ENCODE measurements at regions not wholly inside any gene's neighbourhood (a gene's known extent, or its start where the extent isn't known, plus 50 kb on each side); places are given as distances from the start of the nearest gene placed in this dataset.

DNA sequence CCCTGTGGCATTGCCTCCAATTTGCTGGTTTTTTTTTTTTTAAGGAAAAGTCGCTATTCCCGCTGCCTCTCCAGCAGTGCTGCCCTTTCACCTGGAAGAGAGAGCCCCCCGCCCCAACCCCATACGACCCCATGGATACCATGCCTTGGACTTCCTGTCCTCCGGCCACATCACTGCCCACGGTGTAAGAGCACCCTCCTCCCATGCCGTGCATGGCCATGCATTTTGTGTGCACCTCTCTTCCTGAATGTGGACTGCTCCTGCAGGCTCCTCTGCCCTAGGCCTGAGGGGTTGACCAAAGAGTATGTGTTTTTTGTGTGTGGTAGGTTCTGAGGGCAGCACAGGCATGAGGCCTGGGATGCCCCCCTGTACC, 65.6 kb upstream of the SPON1 start:
- DNase-seq (ENCODE audit: low spot score in 2 of 2, unreplicated experiment in 2 of 2) = no peak
- Mint-ChIP-seq H3K9me3 (no peaks in the 10 kb centered on the region), H3K36me3 (no peaks in the 10 kb centered on the region), H3K27me3 (ENCODE audit: low read depth) (peaks cover 2% of the 10 kb centered on the region), H3K27ac (no peak overlapping the region), H3K4me1 (peaks cover 7% of the 10 kb centered on the region), H3K4me3 (no peak overlapping the region)
- TF ChIP-seq, protein P1, sequence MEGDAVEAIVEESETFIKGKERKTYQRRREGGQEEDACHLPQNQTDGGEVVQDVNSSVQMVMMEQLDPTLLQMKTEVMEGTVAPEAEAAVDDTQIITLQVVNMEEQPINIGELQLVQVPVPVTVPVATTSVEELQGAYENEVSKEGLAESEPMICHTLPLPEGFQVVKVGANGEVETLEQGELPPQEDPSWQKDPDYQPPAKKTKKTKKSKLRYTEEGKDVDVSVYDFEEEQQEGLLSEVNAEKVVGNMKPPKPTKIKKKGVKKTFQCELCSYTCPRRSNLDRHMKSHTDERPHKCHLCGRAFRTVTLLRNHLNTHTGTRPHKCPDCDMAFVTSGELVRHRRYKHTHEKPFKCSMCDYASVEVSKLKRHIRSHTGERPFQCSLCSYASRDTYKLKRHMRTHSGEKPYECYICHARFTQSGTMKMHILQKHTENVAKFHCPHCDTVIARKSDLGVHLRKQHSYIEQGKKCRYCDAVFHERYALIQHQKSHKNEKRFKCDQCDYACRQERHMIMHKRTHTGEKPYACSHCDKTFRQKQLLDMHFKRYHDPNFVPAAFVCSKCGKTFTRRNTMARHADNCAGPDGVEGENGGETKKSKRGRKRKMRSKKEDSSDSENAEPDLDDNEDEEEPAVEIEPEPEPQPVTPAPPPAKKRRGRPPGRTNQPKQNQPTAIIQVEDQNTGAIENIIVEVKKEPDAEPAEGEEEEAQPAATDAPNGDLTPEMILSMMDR (IDR thresholded peaks at IDR 0.05; ENCODE audit: unreplicated experiment) = no peak

DNA sequence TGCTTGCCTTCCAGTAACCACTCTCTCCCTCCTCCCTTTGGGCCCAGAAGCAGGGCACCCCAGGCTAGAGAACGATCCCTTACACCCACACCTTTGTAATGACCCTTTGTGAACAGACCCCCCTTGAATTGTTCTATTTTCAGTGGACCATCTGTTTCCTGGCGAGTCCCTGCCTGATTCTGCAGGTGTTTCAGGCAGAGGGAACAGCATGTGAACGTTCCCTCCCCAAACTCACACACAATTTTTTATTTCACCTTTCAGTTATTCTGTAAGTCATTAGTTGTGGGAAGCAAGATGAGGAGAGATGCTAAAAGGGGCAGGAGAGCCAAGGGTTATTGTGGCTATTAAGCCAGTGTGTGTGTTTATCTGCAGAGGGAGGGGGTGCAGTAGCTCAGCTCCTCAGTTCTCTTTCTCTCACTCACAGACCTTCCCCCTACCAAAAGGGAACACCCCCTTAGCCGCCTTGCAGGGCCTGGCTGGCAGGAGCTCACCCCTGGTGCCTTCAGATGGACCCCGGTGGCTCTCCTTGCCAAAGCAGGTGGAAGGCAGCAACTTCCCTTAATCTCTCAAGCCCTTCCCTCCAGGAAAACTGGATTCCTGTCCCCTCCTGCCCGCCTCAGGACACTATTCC, 64.8 kb upstream of the SPON1 start:
- H3K36me3 Mint-ChIP-seq = no peaks in the 10 kb centered on the region
- peaks cover 8% of the 10 kb centered on the region for H3K4me1 Mint-ChIP-seq
- DNase-seq (ENCODE audit: low spot score in 2 of 2, unreplicated experiment in 2 of 2) = no peak
- no peak overlapping the region for H3K27ac Mint-ChIP-seq
- H3K4me3 Mint-ChIP-seq = no peak overlapping the region
- no peaks in the 10 kb centered on the region for H3K9me3 Mint-ChIP-seq
- TF ChIP-seq, protein P1 (IDR thresholded peaks at IDR 0.05; ENCODE audit: unreplicated experiment) = no peak
- H3K27me3 Mint-ChIP-seq (ENCODE audit: low read depth) = peaks cover 2% of the 10 kb centered on the region

DNA sequence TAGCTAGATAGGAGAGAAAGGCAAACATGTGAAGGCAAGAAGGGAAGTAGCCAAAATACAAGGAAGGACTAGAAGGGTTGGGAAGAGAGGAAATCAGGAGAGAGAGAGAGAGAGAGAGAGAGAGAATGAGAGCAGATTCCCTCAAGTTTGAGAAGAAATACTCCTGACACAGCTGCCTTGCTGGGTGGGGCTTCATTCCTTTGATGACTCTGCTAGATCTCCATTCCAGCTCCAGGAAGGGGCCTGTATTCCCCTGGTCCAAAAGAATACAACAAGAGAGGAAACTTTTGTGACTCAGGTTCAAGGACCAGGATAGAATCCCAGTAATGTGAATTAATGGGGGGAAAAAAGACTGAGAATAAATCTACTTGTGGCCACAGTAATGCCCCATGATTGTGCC, 62.9 kb upstream of the SPON1 start:
- Mint-ChIP-seq H3K4me3 (no peak overlapping the region), H3K4me1 (peaks cover 12% of the 10 kb centered on the region), H3K27me3 (ENCODE audit: low read depth) (no peaks in the 10 kb centered on the region), H3K36me3 (no peaks in the 10 kb centered on the region), H3K27ac (no peak overlapping the region), H3K9me3 (no peaks in the 10 kb centered on the region)
- TF ChIP-seq, protein P1 (IDR thresholded peaks at IDR 0.05; ENCODE audit: unreplicated experiment) = no peak
- no peak for DNase-seq (ENCODE audit: low spot score in 2 of 2, unreplicated experiment in 2 of 2)

DNA sequence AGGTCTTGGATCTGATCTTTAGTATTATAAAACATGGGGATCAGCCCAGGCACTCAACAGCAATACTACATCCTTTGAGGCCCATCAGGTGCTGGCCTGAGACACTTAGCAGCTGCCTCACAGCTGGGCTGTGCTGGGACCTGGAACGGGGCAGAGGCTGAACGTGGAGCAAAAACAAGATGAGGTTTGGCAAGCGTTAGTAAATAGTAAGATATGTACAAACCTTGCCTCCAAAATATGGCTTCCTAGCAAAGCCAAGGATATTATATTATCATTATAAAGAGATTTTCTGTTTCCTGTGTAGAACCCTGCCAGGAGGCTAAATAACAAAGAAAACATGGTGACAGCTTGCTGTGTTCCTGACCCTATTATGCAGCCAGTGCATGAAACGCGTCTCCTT, 60.0 kb upstream of the SPON1 start:
- DNase-seq (ENCODE audit: low spot score in 2 of 2, unreplicated experiment in 2 of 2) = no peak
- no peaks in the 10 kb centered on the region for H3K36me3 Mint-ChIP-seq
- H3K27ac Mint-ChIP-seq = no peak overlapping the region
- H3K4me3 Mint-ChIP-seq = no peak overlapping the region
- peaks cover 8% of the 10 kb centered on the region for H3K9me3 Mint-ChIP-seq
- TF ChIP-seq, protein P1 (IDR thresholded peaks at IDR 0.05; ENCODE audit: unreplicated experiment) = no peak
- H3K4me1 Mint-ChIP-seq = peaks cover 18% of the 10 kb centered on the region
- no peaks in the 10 kb centered on the region for H3K27me3 Mint-ChIP-seq (ENCODE audit: low read depth)

DNA sequence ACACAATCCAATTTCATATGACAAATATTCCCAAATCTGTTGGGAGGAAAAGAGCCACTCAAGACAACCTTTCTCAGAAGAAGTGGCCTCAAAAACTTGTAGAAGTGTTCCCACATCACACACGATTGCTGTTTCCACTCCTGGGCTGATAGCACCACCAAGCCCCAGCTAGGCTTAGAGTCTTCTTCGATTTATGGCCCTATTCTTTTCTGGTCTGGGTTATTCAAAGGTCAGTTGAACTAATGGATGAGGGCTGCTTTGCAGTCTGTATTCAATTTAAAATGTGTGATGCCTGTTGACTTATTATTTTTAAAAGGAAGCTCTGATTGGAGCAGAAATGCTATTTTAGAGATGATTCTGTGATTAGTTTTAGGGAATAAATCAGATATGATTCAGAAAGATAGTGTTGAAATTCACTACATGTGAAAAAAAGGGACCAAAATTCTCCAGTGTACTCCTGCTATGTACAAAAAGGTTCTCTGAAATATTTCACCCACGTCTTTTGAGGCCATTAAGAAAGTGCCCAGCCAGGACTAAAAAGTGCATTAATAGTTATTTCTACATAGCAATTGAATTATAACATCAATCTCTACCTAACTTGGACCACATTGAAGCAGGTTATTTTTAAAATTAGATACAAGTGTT, 57.3 kb upstream of the SPON1 start:
- no peaks in the 10 kb centered on the region for H3K36me3 Mint-ChIP-seq
- DNase-seq (ENCODE audit: low spot score in 2 of 2, unreplicated experiment in 2 of 2) = no peak
- peaks cover 24% of the 10 kb centered on the region for H3K9me3 Mint-ChIP-seq
- H3K4me3 Mint-ChIP-seq = no peak overlapping the region
- H3K4me1 Mint-ChIP-seq = peaks cover 14% of the 10 kb centered on the region
- H3K27me3 Mint-ChIP-seq (ENCODE audit: low read depth) = no peaks in the 10 kb centered on the region
- TF ChIP-seq, protein P1 (IDR thresholded peaks at IDR 0.05; ENCODE audit: unreplicated experiment) = no peak
- peak overlapping the region; percentile 48 for H3K27ac Mint-ChIP-seq
